Loucy (cell line): ENCODE measurements at regions not wholly inside any gene's neighbourhood (a gene's known extent, or its start where the extent isn't known, plus 50 kb on each side); places are given as distances from the start of the nearest gene placed in this dataset.

Experiments used
- H2AFZ ChIP-seq: fragments of 200-600 bp; sonication (generic); 2 replicates; pipeline ENCODE4 v1.6.0; 2016; ENCODE audit warnings: antibody characterized with exemption, mild to moderate bottlenecking, low read length, moderate library complexity
- H3F3A ChIP-seq: fragments of 200-600 bp; 2 replicates; pipeline ENCODE4 v1.6.0; 2016; ENCODE audit warnings: antibody characterized with exemption, low read depth, mild to moderate bottlenecking
- H3K27me3 ChIP-seq: fragments of 200-600 bp; sonication (generic); 2 replicates; pipeline ENCODE4 v1.6.1; 2014; ENCODE audit warnings: low read length, mild to moderate bottlenecking; ENCODE audit not compliant: insufficient read depth, poor library complexity, severe bottlenecking
- H3K36me3 ChIP-seq: fragments of 200-600 bp; sonication (generic); 2 replicates; pipeline ENCODE4 v1.6.1; 2016; ENCODE audit warnings: low read length; ENCODE audit not compliant: insufficient read depth
- H3K4me1 ChIP-seq: fragments of 200-600 bp; sonication (generic); 2 replicates; pipeline ENCODE4 v1.5.1; 2014; ENCODE audit warnings: low read length, mild to moderate bottlenecking; ENCODE audit not compliant: insufficient read depth, poor library complexity, severe bottlenecking
- H3K4me2 ChIP-seq: fragments of 200-600 bp; sonication (generic); 2 replicates; pipeline ENCODE4 v1.6.0; 2014; ENCODE audit warnings: antibody characterized with exemption, low read length, low read depth, mild to moderate bottlenecking; ENCODE audit not compliant: poor library complexity, severe bottlenecking
- H3K4me3 ChIP-seq: fragments of 200-600 bp; sonication (generic); 2 replicates; pipeline ENCODE4 v1.5.1; 2014; ENCODE audit warnings: low read length, mild to moderate bottlenecking, mixed read lengths; ENCODE audit not compliant: poor library complexity, severe bottlenecking
- H3K79me2 ChIP-seq: fragments of 200-600 bp; sonication (generic); 2 replicates; pipeline ENCODE4 v1.6.1; 2014; ENCODE audit warnings: low read length; ENCODE audit not compliant: insufficient read depth
- H3K9ac ChIP-seq: fragments of 200-600 bp; sonication (generic); 2 replicates; pipeline ENCODE4 v1.6.0; 2014; ENCODE audit warnings: mild to moderate bottlenecking, low read depth, low read length, moderate library complexity; ENCODE audit not compliant: poor library complexity, severe bottlenecking
- H3K9me2 ChIP-seq: fragments of 200-600 bp; sonication (generic); replicated peaks from 2 replicates; pipeline ENCODE4 v1.6.1; 2016; ENCODE audit warnings: low read depth, low read length, mixed read lengths
- H3K9me3 ChIP-seq: fragments of 200-600 bp; sonication (generic); 2 replicates; pipeline ENCODE4 v1.6.1; 2014; ENCODE audit warnings: mild to moderate bottlenecking, antibody characterized with exemption, low read length, low read depth; ENCODE audit not compliant: insufficient read depth
- H4K20me1 ChIP-seq: fragments of 200-600 bp; sonication (generic); 2 replicates; pipeline ENCODE4 v1.6.0; 2014; ENCODE audit warnings: antibody characterized with exemption, low read length, mild to moderate bottlenecking; ENCODE audit not compliant: insufficient read depth, poor library complexity, severe bottlenecking
- EZH2phosphoT487 ChIP-seq: fragments of 200-600 bp; IDR thresholded peaks from 2 replicates; pipeline ENCODE4 v1.6.1; 2018; ENCODE audit warnings: antibody characterized with exemption, mild to moderate bottlenecking, moderate library complexity, borderline replicate concordance
- TF ChIP-seq, protein P1 (sequence below): fragments of 200-600 bp; sonication (generic); conservative IDR thresholded peaks from 2 replicates; pipeline ENCODE4 v1.5.1; 2014; ENCODE audit warnings: mild to moderate bottlenecking, antibody characterized with exemption, low read length

DNA sequence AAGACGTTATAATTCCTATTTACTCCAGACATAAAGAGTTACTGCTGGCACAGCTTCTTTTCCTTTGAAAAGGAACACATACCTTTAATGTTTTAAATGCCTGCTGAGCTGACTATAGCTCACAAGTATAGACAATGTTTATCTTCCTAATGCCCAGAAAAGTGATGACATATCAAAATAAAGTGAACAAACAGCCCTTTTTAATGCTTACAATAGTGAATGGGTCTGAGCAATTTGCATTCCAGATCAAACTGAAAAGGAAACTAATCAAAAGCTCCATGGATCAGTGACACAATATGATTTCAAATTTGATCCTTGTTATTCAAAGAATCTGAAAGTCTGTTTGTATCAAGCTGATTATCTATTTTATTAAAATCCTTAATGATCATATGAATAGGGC is 233.6 kb upstream of the SEMA3E start:
- no peak overlapping the region for H3K9ac ChIP-seq
- no peaks in the 10 kb centered on the region for H3K27me3 ChIP-seq
- H3K9me2 ChIP-seq = no peaks in the 10 kb centered on the region

DNA sequence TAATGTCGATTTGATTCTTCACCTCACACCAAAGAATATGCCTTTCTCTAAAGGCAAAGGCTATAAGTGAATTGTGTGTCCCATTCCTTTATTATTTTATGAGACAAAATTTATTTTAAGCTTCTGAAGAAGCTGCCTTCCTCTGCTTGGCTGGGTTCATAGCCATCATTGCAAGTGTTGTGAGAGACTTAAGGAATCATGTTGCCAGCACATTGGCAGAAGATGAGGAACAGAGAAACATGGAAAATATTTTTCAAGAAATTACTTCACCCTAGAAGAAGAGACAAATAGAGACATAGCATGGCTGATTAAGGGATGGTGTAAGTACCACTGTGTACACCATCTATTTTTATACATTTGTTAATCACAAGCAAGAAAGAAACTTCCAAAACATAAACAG is 230.1 kb upstream of the SEMA3E start:
- Histone ChIP-seq H3F3A (no peaks in the 10 kb centered on the region), H3K4me2 (no peak overlapping the region), H3K9ac (no peak overlapping the region), H3K4me1 (no peaks in the 10 kb centered on the region), H2AFZ (no peak overlapping the region), H3K79me2 (no peaks in the 10 kb centered on the region), H3K27me3 (no peaks in the 10 kb centered on the region), H3K9me2 (no peaks in the 10 kb centered on the region), H3K4me3 (no peak overlapping the region), H3K36me3 (no peaks in the 10 kb centered on the region), H3K9me3 (no peaks in the 10 kb centered on the region), H4K20me1 (no peaks in the 10 kb centered on the region)
- TF ChIP-seq, protein P1, sequence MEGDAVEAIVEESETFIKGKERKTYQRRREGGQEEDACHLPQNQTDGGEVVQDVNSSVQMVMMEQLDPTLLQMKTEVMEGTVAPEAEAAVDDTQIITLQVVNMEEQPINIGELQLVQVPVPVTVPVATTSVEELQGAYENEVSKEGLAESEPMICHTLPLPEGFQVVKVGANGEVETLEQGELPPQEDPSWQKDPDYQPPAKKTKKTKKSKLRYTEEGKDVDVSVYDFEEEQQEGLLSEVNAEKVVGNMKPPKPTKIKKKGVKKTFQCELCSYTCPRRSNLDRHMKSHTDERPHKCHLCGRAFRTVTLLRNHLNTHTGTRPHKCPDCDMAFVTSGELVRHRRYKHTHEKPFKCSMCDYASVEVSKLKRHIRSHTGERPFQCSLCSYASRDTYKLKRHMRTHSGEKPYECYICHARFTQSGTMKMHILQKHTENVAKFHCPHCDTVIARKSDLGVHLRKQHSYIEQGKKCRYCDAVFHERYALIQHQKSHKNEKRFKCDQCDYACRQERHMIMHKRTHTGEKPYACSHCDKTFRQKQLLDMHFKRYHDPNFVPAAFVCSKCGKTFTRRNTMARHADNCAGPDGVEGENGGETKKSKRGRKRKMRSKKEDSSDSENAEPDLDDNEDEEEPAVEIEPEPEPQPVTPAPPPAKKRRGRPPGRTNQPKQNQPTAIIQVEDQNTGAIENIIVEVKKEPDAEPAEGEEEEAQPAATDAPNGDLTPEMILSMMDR = no peak
- no peak for TF ChIP-seq EZH2phosphoT487

More for the DNA sequence above, 233.6 kb upstream of the SEMA3E start:
- no peak overlapping the region for H2AFZ ChIP-seq
- no peaks in the 10 kb centered on the region for H3K9me3 ChIP-seq
- no peak for TF ChIP-seq EZH2phosphoT487
- TF ChIP-seq, protein P1 = no peak
- no peaks in the 10 kb centered on the region for H3F3A ChIP-seq
- no peaks in the 10 kb centered on the region for H3K36me3 ChIP-seq
- no peaks in the 10 kb centered on the region for H3K79me2 ChIP-seq
- H3K4me3 ChIP-seq = no peak overlapping the region
- H3K4me1 ChIP-seq = no peaks in the 10 kb centered on the region
- no peaks in the 10 kb centered on the region for H4K20me1 ChIP-seq
- H3K4me2 ChIP-seq = no peak overlapping the region

DNA sequence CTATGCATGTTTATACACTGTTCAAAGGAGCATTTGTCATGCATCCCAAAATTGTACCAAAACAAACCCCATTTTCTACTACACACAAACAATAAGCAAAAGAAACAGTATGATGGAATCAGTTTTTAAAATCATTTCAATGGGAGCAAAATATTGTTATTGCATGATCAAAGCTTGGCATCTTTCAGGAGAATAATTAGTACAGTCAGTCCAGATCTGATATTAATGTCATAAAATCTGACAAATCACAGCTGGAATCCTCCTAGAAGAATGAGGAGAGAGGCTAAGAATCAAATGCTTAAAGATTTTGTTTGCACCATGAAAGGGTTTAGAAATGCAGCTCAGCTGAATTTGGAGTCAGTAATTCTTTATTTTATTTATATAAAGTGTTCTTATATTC is 229.7 kb upstream of the SEMA3E start:
- H3F3A ChIP-seq = no peaks in the 10 kb centered on the region
- H3K9me2 ChIP-seq = no peaks in the 10 kb centered on the region
- no peaks in the 10 kb centered on the region for H4K20me1 ChIP-seq
- H3K27me3 ChIP-seq = no peaks in the 10 kb centered on the region
- no peak for TF ChIP-seq EZH2phosphoT487
- TF ChIP-seq, protein P1 = no peak
- H2AFZ ChIP-seq = no peak overlapping the region
- no peak overlapping the region for H3K9ac ChIP-seq
- no peaks in the 10 kb centered on the region for H3K79me2 ChIP-seq
- no peak overlapping the region for H3K4me2 ChIP-seq
- H3K9me3 ChIP-seq = no peaks in the 10 kb centered on the region
- no peak overlapping the region for H3K4me3 ChIP-seq
- no peaks in the 10 kb centered on the region for H3K36me3 ChIP-seq
- H3K4me1 ChIP-seq = no peaks in the 10 kb centered on the region
